A549 (cell line): ENCODE measurements at regions not wholly inside any gene's neighbourhood (a gene's known extent, or its start where the extent isn't known, plus 50 kb on each side); places are given as distances from the start of the nearest gene placed in this dataset.

Experiments
- ATAC-seq, 2 experiments: fragments of 200-7000 bp in 1 of 2; fragments of >200 bp in 1 of 2; cut with Nextera tagmentation in 1 of 2; cut with Tn5 transposase in 1 of 2; 3 replicates each; pipeline versions ENCODE4 v1.8.0 to v1.9.1; 2018 to 2020; ENCODE audit warnings: mild to moderate bottlenecking in 1 of 2, moderate library complexity in 1 of 2
- CTCF ChIA-PET: fragments of 300-600 bp; sonication (Branson Sonifier 250); formaldehyde crosslinking; extraction: SDS; loops from one replicate; lab custom pipeline; 2021; ENCODE audit warnings: antibody characterized with exemption, inconsistent platforms; lab: Yijun Ruan, JAX
- POLR2A ChIA-PET: fragments of 350-600 bp; formaldehyde crosslinking; extraction: SDS; loops from one replicate; lab custom pipeline; 2021; ENCODE audit warnings: antibody characterized with exemption, inconsistent platforms; lab: Yijun Ruan, JAX
- DNase-seq, 2 experiments: peaks; one replicate each; pipeline versions ENCODE4 v3.0.0 to v3.0.0-alpha.2; 2011 to 2016; ENCODE audit warnings: low read depth in 1 of 2, low spot score in 1 of 2
- FAIRE-seq: peaks from 2 replicates; lab custom pipeline; 2011; peaks lifted over from hg19 to GRCh38; lab: Jason Lieb, UNC
- H3K27ac ChIP-seq, 2 experiments: fragments of >200 bp; sonication (Bioruptor Twin); formaldehyde crosslinking; 3 replicates each; pipeline ENCODE4 v1.5.1; 2016 to 2017
- H3K4me1 ChIP-seq: fragments of >200 bp; sonication (Bioruptor Twin); formaldehyde crosslinking; 3 replicates; pipeline ENCODE4 v1.6.1; 2016
- H3K4me2 ChIP-seq: fragments of >200 bp; sonication (Bioruptor Twin); formaldehyde crosslinking; 3 replicates; pipeline ENCODE4 v1.6.1; 2016
- H3K4me3 ChIP-seq: fragments of >200 bp; sonication (Bioruptor Twin); formaldehyde crosslinking; 3 replicates; pipeline ENCODE4 v1.5.1; 2016
- H3K9me3 ChIP-seq: fragments of >200 bp; sonication (Bioruptor Twin); formaldehyde crosslinking; 3 replicates; pipeline ENCODE4 v1.6.1; 2016
- BHLHE40 ChIP-seq: IDR thresholded peaks from 2 replicates; pipeline ENCODE4 v1.6.1; 2012; ENCODE audit warnings: low read depth, low read length, inconsistent platforms
- CEBPB ChIP-seq, 2 experiments: fragments of >200 bp in 1 of 2; sonication (Bioruptor Twin) in 1 of 2; formaldehyde crosslinking in 1 of 2; IDR thresholded peaks; 2 replicates each; pipeline ENCODE4 v1.6.1; 2012 to 2016
- EHF ChIP-seq: fragments of 250-450 bp; sonication (Bioruptor Pico); IDR thresholded peaks from 2 replicates; pipeline ENCODE4 v1.5.0; 2020; ENCODE audit warnings: mild to moderate bottlenecking
- EP300 ChIP-seq, 2 experiments: fragments of >200 bp; sonication (Bioruptor Twin); formaldehyde crosslinking; IDR thresholded peaks; 2 replicates in 1 of 2; 3 replicates in 1 of 2; pipeline ENCODE4 v1.6.1; 2016 to 2017
- FOSL2 ChIP-seq, 2 experiments: fragments of 450-650 bp in 1 of 2; fragments of >200 bp in 1 of 2; sonication (Bioruptor Twin) in 1 of 2; formaldehyde crosslinking; IDR thresholded peaks; 2 replicates each; pipeline versions ENCODE4 v1.5.0 to v1.6.1; 2016 to 2020; ENCODE audit warnings: mild to moderate bottlenecking in 1 of 2, moderate library complexity in 1 of 2
- FOXS1 ChIP-seq: fragments of 250-450 bp; sonication (Bioruptor Pico); IDR thresholded peaks from 2 replicates; pipeline ENCODE4 v1.5.0; 2020; ENCODE audit warnings: mild to moderate bottlenecking, moderate library complexity
- GATA3 ChIP-seq: IDR thresholded peaks from 2 replicates; pipeline ENCODE4 v1.6.1; 2012; ENCODE audit warnings: borderline replicate concordance
- HDAC2 ChIP-seq: fragments of 200-600 bp; sonication (generic); IDR thresholded peaks from 2 replicates; pipeline ENCODE4 v1.6.1; 2016
- HOXA7 ChIP-seq: fragments of 250-450 bp; sonication (Bioruptor Pico); IDR thresholded peaks from 2 replicates; pipeline ENCODE4 v1.5.0; 2020; ENCODE audit warnings: mild to moderate bottlenecking, moderate library complexity
- HOXB13 ChIP-seq: fragments of 250-450 bp; sonication (Bioruptor Pico); IDR thresholded peaks from 2 replicates; pipeline ENCODE4 v1.5.0; 2020; ENCODE audit warnings: low read depth, mild to moderate bottlenecking, moderate library complexity
- HOXB5 ChIP-seq: fragments of 250-450 bp; sonication (Bioruptor Pico); IDR thresholded peaks from 2 replicates; pipeline ENCODE4 v1.5.0; 2020; ENCODE audit warnings: mild to moderate bottlenecking, moderate library complexity
- JUN ChIP-seq, 2 experiments: fragments of >200 bp; sonication (Bioruptor Twin); formaldehyde crosslinking; IDR thresholded peaks; 2 replicates in 1 of 2; 3 replicates in 1 of 2; pipeline ENCODE4 v1.6.1; 2016 to 2017
- JUNB ChIP-seq: fragments of >200 bp; sonication (Bioruptor Twin); formaldehyde crosslinking; IDR thresholded peaks from 2 replicates; pipeline ENCODE4 v1.6.1; 2016
- KDM1A ChIP-seq: fragments of 200-600 bp; sonication (generic); IDR thresholded peaks from 2 replicates; pipeline ENCODE4 v1.6.1; 2016; ENCODE audit warnings: low read depth, mild to moderate bottlenecking
- KDM5A ChIP-seq: fragments of 200-600 bp; sonication (generic); IDR thresholded peaks from 2 replicates; pipeline ENCODE4 v1.6.1; 2016; ENCODE audit warnings: antibody characterized with exemption, mild to moderate bottlenecking
- MAZ ChIP-seq: fragments of 150-350 bp; IDR thresholded peaks from 2 replicates; pipeline ENCODE4 v1.6.1; 2014; ENCODE audit warnings: antibody characterized with exemption, low read depth, low read length, borderline replicate concordance
- NFE2L2 ChIP-seq: fragments of 150-350 bp; conservative IDR thresholded peaks from 2 replicates; pipeline ENCODE4 v1.6.1; 2014; ENCODE audit warnings: low read length
- NR3C1 ChIP-seq: fragments of >200 bp; sonication (Bioruptor Twin); formaldehyde crosslinking; IDR thresholded peaks from 3 replicates; pipeline ENCODE4 v1.6.1; 2017
- RAD21 ChIP-seq, 2 experiments: fragments of >200 bp in 1 of 2; sonication (Bioruptor Twin) in 1 of 2; formaldehyde crosslinking in 1 of 2; IDR thresholded peaks in 1 of 2; conservative IDR thresholded peaks in 1 of 2; 2 replicates in 1 of 2; 3 replicates in 1 of 2; pipeline ENCODE4 v1.6.1; 2012 to 2018; ENCODE audit warnings: inconsistent platforms in 1 of 2
- RARB ChIP-seq: fragments of 250-450 bp; sonication (Bioruptor Pico); IDR thresholded peaks from 2 replicates; pipeline ENCODE4 v1.8.0; 2021; ENCODE audit warnings: mild to moderate bottlenecking, moderate library complexity
- SMC3 ChIP-seq: fragments of >200 bp; sonication (Bioruptor Twin); formaldehyde crosslinking; IDR thresholded peaks from 3 replicates; pipeline ENCODE4 v1.6.1; 2018; ENCODE audit warnings: inconsistent platforms
- SREBF2 ChIP-seq: fragments of 450-650 bp; IDR thresholded peaks from 2 replicates; pipeline ENCODE4 v1.6.1; 2014; ENCODE audit warnings: mild to moderate bottlenecking, moderate library complexity
- TP53 ChIP-seq: fragments of 250-450 bp; sonication (Bioruptor Pico); IDR thresholded peaks from 2 replicates; pipeline ENCODE4 v1.5.0; 2021; ENCODE audit warnings: mild to moderate bottlenecking, moderate library complexity
- ZC3H11A ChIP-seq: fragments of 450-650 bp; IDR thresholded peaks from 2 replicates; pipeline ENCODE4 v1.6.1; 2014; ENCODE audit warnings: antibody characterized with exemption, mild to moderate bottlenecking
- WGBS: methylation state at CpG from one replicate; pipeline ENCODE4 v1.1.6; 2017; ENCODE audit errors: missing lambda C conversion rate; 5-methylcytosine and 5-hydroxymethylcytosine counted together
- TF ChIP-seq, protein P1 (sequence below): IDR thresholded peaks from 2 replicates; pipeline ENCODE4 v1.6.1; 2012
- TF ChIP-seq, protein P2 (sequence below): IDR thresholded peaks from 2 replicates; pipeline ENCODE4 v1.6.1; 2012

GRCh38 chr2:43041661-43042360 is 184.6 kb downstream of the ZFP36L2 start:
- FAIRE-seq (no peak), ATAC-seq (peak; percentile 77 to 90), DNase-seq (peak; percentile 80 to 84)
- ChIA-PET CTCF (interaction anchor here (0.8 to 2.0 kb wide), 5 partner anchors 27 to 95 kb away, joined by 3 to 10 read pairs (median 4); no protein-coding TSS in a partner anchor), POLR2A (interaction anchor here (0.6 to 1.6 kb wide), 9 partner anchors 9 to 185 kb away, joined by 3 to 8 read pairs (median 4); partner anchors contain the start of gene ZFP36L2)
- H3K4me1 ChIP-seq: peaks cover 41% of the 10 kb centered on the region
- peak overlapping the region; percentile 83 for H3K4me2 ChIP-seq
- no peaks in the 10 kb centered on the region for H3K9me3 ChIP-seq
- 31% methylated on average over 8 of the region's 8 CpGs for WGBS
- H3K4me3 ChIP-seq: no peak overlapping the region
- H3K27ac ChIP-seq: peak overlapping the region; percentile 80 to 90
- no peak for TF ChIP-seq ZC3H11A
- TF ChIP-seq RARB: no peak
- TF ChIP-seq JUNB: peak; percentile 79
- TF ChIP-seq HOXB13 (CRISPR knock-in tag): no peak
- peak; percentile 85 for TF ChIP-seq HOXB5 (CRISPR knock-in tag)
- peak; percentile 74; the same call in 1 of the 2 replicates for TF ChIP-seq GATA3
- peak in 1 of 2 experiments; percentile 30; a peak in 2 of 5 replicates for TF ChIP-seq RAD21 (conservative IDR thresholded peaks at IDR 0.05 in 1 of 2, IDR thresholded peaks at IDR 0.05 in 1 of 2)
- no peak for TF ChIP-seq HOXA7 (CRISPR knock-in tag)
- peak in 1 of 2 experiments; percentile 57; a peak in 2 of 5 replicates for TF ChIP-seq JUN (IDR thresholded peaks at IDR 0.05)
- 0 out of 4 replicates have a peak, but pooled peaks of 1 of the 2 experiments have one; percentile 13 for TF ChIP-seq CEBPB (IDR thresholded peaks at IDR 0.05)
- no peak for TF ChIP-seq TP53 (CRISPR knock-in tag)
- 0 out of 3 replicates have a peak, but pooled peaks have one; percentile 5 for TF ChIP-seq SMC3
- TF ChIP-seq MAZ: no peak
- TF ChIP-seq, protein P1, sequence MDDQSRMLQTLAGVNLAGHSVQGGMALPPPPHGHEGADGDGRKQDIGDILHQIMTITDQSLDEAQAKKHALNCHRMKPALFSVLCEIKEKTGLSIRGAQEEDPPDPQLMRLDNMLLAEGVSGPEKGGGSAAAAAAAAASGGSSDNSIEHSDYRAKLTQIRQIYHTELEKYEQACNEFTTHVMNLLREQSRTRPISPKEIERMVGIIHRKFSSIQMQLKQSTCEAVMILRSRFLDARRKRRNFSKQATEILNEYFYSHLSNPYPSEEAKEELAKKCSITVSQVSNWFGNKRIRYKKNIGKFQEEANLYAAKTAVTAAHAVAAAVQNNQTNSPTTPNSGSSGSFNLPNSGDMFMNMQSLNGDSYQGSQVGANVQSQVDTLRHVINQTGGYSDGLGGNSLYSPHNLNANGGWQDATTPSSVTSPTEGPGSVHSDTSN: peak; percentile 73; the same call in 1 of the 2 replicates
- TF ChIP-seq FOSL2 (IDR thresholded peaks at IDR 0.05): peak; percentile 72
- peak; percentile 75 for TF ChIP-seq FOSL2 (CRISPR knock-in tag; IDR thresholded peaks at IDR 0.05)
- TF ChIP-seq KDM5A: no peak
- TF ChIP-seq EP300 (IDR thresholded peaks at IDR 0.05): peak in 1 of 2 experiments; percentile 77; a peak in 1 of 5 replicates

DNA sequence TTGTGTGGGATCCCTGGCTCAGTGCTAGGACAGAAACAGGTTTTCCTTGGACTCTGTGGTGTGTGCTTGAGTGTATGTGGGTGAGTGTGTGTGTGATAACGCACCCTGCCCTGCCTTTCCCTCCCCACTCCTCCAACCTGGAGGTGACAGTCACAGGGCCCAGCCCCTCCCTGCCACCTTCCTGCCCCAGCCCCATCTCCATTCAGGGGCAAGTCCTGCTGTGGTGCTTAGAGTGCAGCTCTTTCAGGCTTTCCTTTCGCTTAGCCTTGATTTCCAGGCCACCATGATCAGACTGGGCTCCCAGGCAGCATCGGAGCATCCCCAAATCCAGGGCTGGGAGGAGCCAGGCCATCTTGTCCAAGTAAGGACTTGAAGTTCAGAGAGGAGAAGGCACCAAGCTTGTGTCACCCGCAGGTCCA is 185.2 kb downstream of the ZFP36L2 start:
- Histone ChIP-seq H3K9me3 (no peaks in the 10 kb centered on the region), H3K4me3 (no peak overlapping the region), H3K27ac (peak overlapping the region; percentile 80 to 90), H3K4me2 (peak overlapping the region; percentile 83), H3K4me1 (peaks cover 34% of the 10 kb centered on the region)
- no peak for TF ChIP-seq GATA3
- TF ChIP-seq JUNB: no peak
- no peak for TF ChIP-seq RARB
- no peak for TF ChIP-seq ZC3H11A
- TF ChIP-seq FOSL2 (IDR thresholded peaks at IDR 0.05): no peak
- no peak for TF ChIP-seq FOSL2 (CRISPR knock-in tag; IDR thresholded peaks at IDR 0.05)
- TF ChIP-seq NFE2L2: no peak
- TF ChIP-seq HDAC2: no peak
- TF ChIP-seq SREBF2: no peak
- TF ChIP-seq TP53 (CRISPR knock-in tag): no peak
- no peak for TF ChIP-seq KDM1A
- no peak for TF ChIP-seq FOXS1 (CRISPR knock-in tag)
- no peak for TF ChIP-seq EHF
- TF ChIP-seq, protein P2, sequence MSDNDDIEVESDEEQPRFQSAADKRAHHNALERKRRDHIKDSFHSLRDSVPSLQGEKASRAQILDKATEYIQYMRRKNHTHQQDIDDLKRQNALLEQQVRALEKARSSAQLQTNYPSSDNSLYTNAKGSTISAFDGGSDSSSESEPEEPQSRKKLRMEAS: no peak
- TF ChIP-seq BHLHE40: no peak
- no peak for TF ChIP-seq NR3C1
- DNase-seq (no peak), ATAC-seq (peak in 1 of 2 experiments; percentile 6; a peak in 3 of 6 replicates), FAIRE-seq (no peak)
- 98% methylated on average over 4 of the region's 4 CpGs for WGBS
- ChIA-PET CTCF (interaction anchor here (1.4 to 2.0 kb wide), 4 partner anchors 45 to 94 kb away, joined by 3 to 10 read pairs (median 6); no protein-coding TSS in a partner anchor), POLR2A (interaction anchor here (1.0 to 1.6 kb wide), 4 partner anchors 69 to 186 kb away, joined by 3 to 8 read pairs (median 5); partner anchors contain the start of gene ZFP36L2)
